ENCODE measurements at regions not wholly inside any gene's neighbourhood (a gene's known extent, or its start where the extent isn't known, plus 50 kb on each side); places are given as distances from the start of the nearest gene placed in this dataset.

- TF ChIP-seq CTCF (IDR thresholded peaks at IDR 0.05; ENCODE audit: low read depth, low read length) = no peak
- no peak overlapping the region for H3K4me3 ChIP-seq (ENCODE audit: low read depth, low read length)
Observed at GRCh38 chr16:73390936-73391335, 343.0 kb upstream of the ZFHX3 start.

GRCh38 chr16:73390491-73390890 lies 342.6 kb upstream of the ZFHX3 start:
- TF ChIP-seq CTCF (IDR thresholded peaks at IDR 0.05; ENCODE audit: low read depth, low read length) = no peak
- H3K4me3 ChIP-seq (ENCODE audit: low read depth, low read length) = no peak overlapping the region

- TF ChIP-seq CTCF (IDR thresholded peaks at IDR 0.05; ENCODE audit: low read depth, low read length) = no peak
- no peak overlapping the region for H3K4me3 ChIP-seq (ENCODE audit: low read depth, low read length)
Observed at GRCh38 chr16:73389085-73389484, 341.2 kb upstream of the ZFHX3 start.

- no peak overlapping the region for H3K4me3 ChIP-seq (ENCODE audit: low read depth, low read length)
- no peak for TF ChIP-seq CTCF (IDR thresholded peaks at IDR 0.05; ENCODE audit: low read depth, low read length)
Observed at GRCh38 chr16:73387979-73388378, 340.1 kb upstream of the ZFHX3 start.

GRCh38 chr16:73385696-73386095 lies 337.8 kb upstream of the ZFHX3 start:
- H3K4me3 ChIP-seq (ENCODE audit: low read depth, low read length) = no peak overlapping the region
- TF ChIP-seq CTCF (IDR thresholded peaks at IDR 0.05; ENCODE audit: low read depth, low read length) = no peak

- TF ChIP-seq CTCF (IDR thresholded peaks at IDR 0.05; ENCODE audit: low read depth, low read length) = no peak
- H3K4me3 ChIP-seq (ENCODE audit: low read depth, low read length) = no peak overlapping the region
Observed at GRCh38 chr16:73384506-73385089, 336.7 kb upstream of the ZFHX3 start.

GRCh38 chr16:73383988-73384365 lies 336.0 kb upstream of the ZFHX3 start:
- H3K4me3 ChIP-seq (ENCODE audit: low read depth, low read length) = no peak overlapping the region
- no peak for TF ChIP-seq CTCF (IDR thresholded peaks at IDR 0.05; ENCODE audit: low read depth, low read length)

All from WI38 (cell line).